ENCODE measurements at regions not wholly inside any gene's neighbourhood (a gene's known extent, or its start where the extent isn't known, plus 50 kb on each side); places are given as distances from the start of the nearest gene placed in this dataset.

GRCh38 chrX:118272242-118272641, 73.7 kb upstream of the WDR44 start:
- Histone ChIP-seq H3K4me1 (ENCODE audit: insufficient read depth) (no peaks in the 10 kb centered on the region), H4K20me1 (replicated peaks; ENCODE audit: insufficient read depth) (no peaks in the 10 kb centered on the region), H3K9me2 (ENCODE audit: insufficient read depth) (no peaks in the 10 kb centered on the region), H3K4me3 (no peak overlapping the region), H2AFZ (no peak overlapping the region), H3K27me3 (ENCODE audit: insufficient read depth) (no peaks in the 10 kb centered on the region), H3K27ac (ENCODE audit: low read depth) (no peak overlapping the region), H3K4me2 (no peak overlapping the region), H3K79me2 (replicated peaks; ENCODE audit: insufficient read depth) (no peaks in the 10 kb centered on the region), H3K36me3 (ENCODE audit: insufficient read depth) (no peaks in the 10 kb centered on the region), H3F3A (replicated peaks; ENCODE audit: low read depth) (no peaks in the 10 kb centered on the region)
- no peak for DNase-seq (ENCODE audit: low spot score)
- Mint-ChIP-seq H3K36me3 (ENCODE audit: low read depth) (no peaks in the 10 kb centered on the region), H3K27ac (no peak overlapping the region), H3K4me1 (no peaks in the 10 kb centered on the region), H3K4me3 (no peak overlapping the region), H3K9me3 (no peaks in the 10 kb centered on the region), H3K27me3 (ENCODE audit: insufficient read depth, low read depth, poor library complexity) (peaks cover 1% of the 10 kb centered on the region)
- TF ChIP-seq ZNF331 (CRISPR knock-in tag; IDR thresholded peaks at IDR 0.05; ENCODE audit: low read depth) = no peak
- no peak for TF ChIP-seq ZNF462 (CRISPR knock-in tag; IDR thresholded peaks at IDR 0.05)
- no peak for TF ChIP-seq STAT1 (IDR thresholded peaks at IDR 0.05; ENCODE audit: unreplicated experiment)
- TF ChIP-seq POLR2AphosphoS5 (IDR thresholded peaks at IDR 0.05; ENCODE audit: low read depth) = no peak
- TF ChIP-seq JUNB (IDR thresholded peaks at IDR 0.05; ENCODE audit: unreplicated experiment) = no peak
- no peak for TF ChIP-seq NANOG (IDR thresholded peaks at IDR 0.05; ENCODE audit: borderline replicate concordance)
- TF ChIP-seq REST (IDR thresholded peaks at IDR 0.05; ENCODE audit: unreplicated experiment) = no peak
- TF ChIP-seq EZH2phosphoT487 (IDR thresholded peaks at IDR 0.05; ENCODE audit: unreplicated experiment) = no peak
- TF ChIP-seq CREB1 (CRISPR knock-in tag; IDR thresholded peaks at IDR 0.05; ENCODE audit: low read depth) = no peak
- TF ChIP-seq EZH2 (IDR thresholded peaks at IDR 0.05; ENCODE audit: low read depth, unreplicated experiment) = no peak
- TF ChIP-seq CTCF (conservative IDR thresholded peaks at IDR 0.05; ENCODE audit: low read depth in 2 of 2) = no peak
- no peak for TF ChIP-seq ETS1 (IDR thresholded peaks at IDR 0.05)
- no peak for TF ChIP-seq ZNF114 (CRISPR knock-in tag; IDR thresholded peaks at IDR 0.05)
- no peak for ATAC-seq

Measured in GM23338 (cell line).